Fibroblast of lung (primary cell): ENCODE measurements at regions not wholly inside any gene's neighbourhood (a gene's known extent, or its start where the extent isn't known, plus 50 kb on each side); places are given as distances from the start of the nearest gene placed in this dataset.

ENCODE experiments used
- DNase-seq, 2 donors: peaks; one replicate each; pipeline versions ENCODE4 v3.0.0 to v3.0.0-alpha.2; 2010; ENCODE audit warnings: low read depth in 2 of 2
- H2AFZ ChIP-seq: 2 replicates; pipeline ENCODE4 v1.5.1; 2012; ENCODE audit warnings: low read length, control low read depth, inconsistent platforms
- H3K27ac ChIP-seq: 2 replicates; pipeline ENCODE4 v1.5.1; 2011; ENCODE audit warnings: low read length, control low read depth; ENCODE audit not compliant: insufficient read depth
- H3K27me3 ChIP-seq: 2 replicates; pipeline ENCODE4 v1.5.1; 2011; ENCODE audit warnings: mild to moderate bottlenecking, low read length; ENCODE audit not compliant: control insufficient read depth, insufficient read depth
- H3K36me3 ChIP-seq: 2 replicates; pipeline ENCODE4 v1.5.1; 2011; ENCODE audit warnings: low read length; ENCODE audit not compliant: control insufficient read depth, insufficient read depth
- H3K4me1 ChIP-seq: 2 replicates; pipeline ENCODE4 v1.5.1; 2011; ENCODE audit warnings: low read length; ENCODE audit not compliant: control insufficient read depth, insufficient read depth; ENCODE audit errors: extremely low read depth
- H3K4me2 ChIP-seq: 2 replicates; pipeline ENCODE4 v1.5.1; 2011; ENCODE audit warnings: low read length, control low read depth; ENCODE audit not compliant: insufficient read depth; ENCODE audit errors: extremely low read depth
- H3K4me3 ChIP-seq, 4 experiments: fragments of 200-600 bp in 1 of 4; sonication (generic) in 1 of 4; replicated peaks in 1 of 4; 2 replicates each; pipeline ENCODE4 v1.5.1; 2011 to 2016; ENCODE audit warnings: low read length in 4 of 4, low read depth in 3 of 4, mild to moderate bottlenecking in 3 of 4, control low read depth in 2 of 4, inconsistent platforms in 1 of 4, mixed read lengths in 1 of 4; ENCODE audit not compliant: insufficient read depth in 1 of 4; ENCODE audit errors: control extremely low read depth in 1 of 4
- H3K79me2 ChIP-seq: 2 replicates; pipeline ENCODE4 v1.5.1; 2012; ENCODE audit warnings: mild to moderate bottlenecking, low read length, inconsistent platforms; ENCODE audit not compliant: control insufficient read depth, insufficient read depth
- H3K9ac ChIP-seq: 2 replicates; pipeline ENCODE4 v1.5.1; 2011; ENCODE audit warnings: mild to moderate bottlenecking, low read length, control low read depth; ENCODE audit not compliant: insufficient read depth
- H3K9me3 ChIP-seq: 2 replicates; pipeline ENCODE4 v1.5.1; 2012; ENCODE audit warnings: low read depth, low read length; ENCODE audit not compliant: control insufficient read depth, insufficient read depth
- H4K20me1 ChIP-seq: 2 replicates; pipeline ENCODE4 v1.5.1; 2011; ENCODE audit warnings: low read length; ENCODE audit not compliant: control insufficient read depth, insufficient read depth; ENCODE audit errors: extremely low read depth
- CTCF ChIP-seq, 2 donors: IDR thresholded peaks in 1 of 2; conservative IDR thresholded peaks in 1 of 2; 1 replicate in 1 of 2; 2 replicates in 1 of 2; pipeline ENCODE4 v1.5.1; 2011 to 2012; ENCODE audit warnings: low read length in 2 of 2, control low read depth in 1 of 2, inconsistent platforms in 1 of 2, low read depth in 1 of 2, mild to moderate bottlenecking in 1 of 2
- EZH2 ChIP-seq: IDR thresholded peaks from 2 replicates; pipeline ENCODE4 v1.5.1; 2012; ENCODE audit warnings: low read length, control low read depth, mild to moderate bottlenecking; ENCODE audit errors: missing control alignments

DNA sequence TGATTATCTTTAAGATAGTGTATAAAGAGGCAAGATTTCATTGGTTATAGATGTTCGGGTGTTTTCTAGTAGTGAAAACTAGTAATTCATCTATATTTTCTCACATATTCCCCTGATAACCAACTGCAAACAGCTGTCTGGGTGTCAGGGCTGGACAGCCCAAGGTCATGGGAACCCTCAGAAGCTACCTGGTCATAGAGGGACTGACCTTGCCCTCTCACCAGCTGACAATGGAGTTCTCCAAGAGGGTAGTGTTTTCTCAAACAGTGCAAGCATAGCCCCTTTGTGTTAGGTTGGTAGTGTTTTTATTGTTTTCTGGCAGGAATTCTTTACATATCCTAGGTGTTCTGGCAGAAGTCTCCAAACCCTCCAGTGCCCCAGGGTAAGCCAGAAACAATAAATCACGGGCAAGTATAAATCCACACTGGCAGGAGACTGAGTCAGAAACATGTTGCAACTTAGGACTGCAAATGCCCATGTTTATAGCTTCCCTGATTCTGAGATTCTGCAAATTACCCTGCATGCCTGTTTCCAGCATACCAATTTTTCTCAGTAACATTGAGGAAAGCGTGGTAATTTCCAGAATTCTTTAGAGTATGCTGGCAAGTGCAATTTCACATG lies 82.8 kb upstream of the ATP1A1 start:
- no peaks in the 10 kb centered on the region for H3K27me3 ChIP-seq
- no peak overlapping the region for H3K4me2 ChIP-seq
- no peak for DNase-seq
- H3K36me3 ChIP-seq, result no peaks in the 10 kb centered on the region
- no peaks in the 10 kb centered on the region for H3K79me2 ChIP-seq
- H4K20me1 ChIP-seq, result no peaks in the 10 kb centered on the region
- H3K9ac ChIP-seq, result no peak overlapping the region
- H3K4me3 ChIP-seq, result no peak overlapping the region
- no peaks in the 10 kb centered on the region for H3K4me1 ChIP-seq
- H2AFZ ChIP-seq, result no peak overlapping the region
- TF ChIP-seq EZH2, result no peak
- no peak for TF ChIP-seq CTCF (conservative IDR thresholded peaks at IDR 0.05 in 1 of 2, IDR thresholded peaks at IDR 0.05 in 1 of 2; ENCODE audit: low read depth in 1 of 2, low read length in 2 of 2)
- H3K9me3 ChIP-seq, result no peaks in the 10 kb centered on the region
- no peak overlapping the region for H3K27ac ChIP-seq

- no peak overlapping the region for H3K4me3 ChIP-seq
- no peak overlapping the region for H3K9ac ChIP-seq
- H3K4me2 ChIP-seq, result no peak overlapping the region
- no peaks in the 10 kb centered on the region for H3K79me2 ChIP-seq
- H3K4me1 ChIP-seq, result no peaks in the 10 kb centered on the region
- H3K27me3 ChIP-seq, result no peaks in the 10 kb centered on the region
- no peak for DNase-seq
- no peak overlapping the region for H3K27ac ChIP-seq
- H2AFZ ChIP-seq, result no peak overlapping the region
- no peaks in the 10 kb centered on the region for H3K9me3 ChIP-seq
- no peaks in the 10 kb centered on the region for H4K20me1 ChIP-seq
- H3K36me3 ChIP-seq, result no peaks in the 10 kb centered on the region
- TF ChIP-seq EZH2, result no peak
- TF ChIP-seq CTCF (conservative IDR thresholded peaks at IDR 0.05 in 1 of 2, IDR thresholded peaks at IDR 0.05 in 1 of 2; ENCODE audit: low read depth in 1 of 2, low read length in 2 of 2), result no peak
Observed at GRCh38 chr1:116291024-116291423, 82.0 kb upstream of the ATP1A1 start.

- Histone ChIP-seq H3K27ac (no peak overlapping the region), H4K20me1 (no peaks in the 10 kb centered on the region), H3K27me3 (no peaks in the 10 kb centered on the region), H3K4me1 (no peaks in the 10 kb centered on the region), H3K79me2 (no peaks in the 10 kb centered on the region), H2AFZ (no peak overlapping the region), H3K9me3 (no peaks in the 10 kb centered on the region), H3K9ac (no peak overlapping the region), H3K36me3 (no peaks in the 10 kb centered on the region), H3K4me2 (no peak overlapping the region), H3K4me3 (no peak overlapping the region)
- no peak for DNase-seq
- no peak for TF ChIP-seq EZH2
- no peak for TF ChIP-seq CTCF (conservative IDR thresholded peaks at IDR 0.05 in 1 of 2, IDR thresholded peaks at IDR 0.05 in 1 of 2; ENCODE audit: low read depth in 1 of 2, low read length in 2 of 2)
Observed at GRCh38 chr1:116292929-116293725, 79.9 kb upstream of the ATP1A1 start.
